Uterus (tissue), 2 donors: ENCODE measurements at regions not wholly inside any gene's neighbourhood (a gene's known extent, or its start where the extent isn't known, plus 50 kb on each side); places are given as distances from the start of the nearest gene placed in this dataset.

Source experiments
- CTCF ChIP-seq, 4 experiments: fragments of 200-600 bp in 2 of 4; fragments of 450-650 bp in 2 of 4; sonication (generic) in 2 of 4; IDR thresholded peaks; one replicate each; pipeline ENCODE4 v1.5.1; 2016 to 2019; ENCODE audit warnings: antibody characterized with exemption in 4 of 4, mild to moderate bottlenecking in 2 of 4, moderate library complexity in 1 of 4
- POLR2A ChIP-seq, 2 donors: fragments of 450-650 bp; IDR thresholded peaks; one replicate each; pipeline ENCODE4 v1.6.1; 2016; ENCODE audit warnings: antibody characterized with exemption in 2 of 2, mild to moderate bottlenecking in 1 of 2, moderate library complexity in 1 of 2

DNA sequence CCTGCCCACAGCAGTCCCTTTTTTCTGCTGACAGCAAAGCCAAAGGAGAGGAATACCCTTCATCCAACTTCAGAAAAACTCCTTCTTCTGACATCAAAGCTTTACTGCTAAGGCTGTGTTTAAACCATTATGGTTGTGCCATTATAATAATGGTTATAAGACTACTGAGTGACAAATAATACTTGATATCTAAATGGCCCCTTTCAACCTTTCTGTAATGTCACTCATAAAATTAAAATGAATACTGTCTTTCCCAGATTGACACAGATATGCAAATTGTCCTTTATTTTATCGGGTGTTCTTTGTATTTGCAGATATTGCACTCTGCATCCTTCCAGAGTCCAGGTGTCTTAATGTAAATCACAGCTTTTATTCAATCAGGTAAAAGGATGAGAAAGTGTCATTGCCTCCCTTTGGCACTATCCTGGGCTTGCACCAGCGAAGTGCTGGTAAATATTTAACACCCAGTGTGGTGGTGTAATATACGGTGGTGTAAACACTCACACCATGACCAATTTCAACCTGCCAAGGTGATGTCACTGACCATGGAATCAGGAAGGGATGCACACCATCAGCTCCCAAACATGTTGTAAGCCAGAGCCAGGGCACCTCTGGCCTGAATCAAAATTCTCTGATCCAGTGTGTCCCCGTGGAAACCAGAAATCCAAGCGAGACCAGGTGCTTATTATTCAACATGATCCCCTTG is 139.4 kb upstream of the TENM3 start:
- TF ChIP-seq CTCF (IDR thresholded peaks at IDR 0.05) = no peak
- TF ChIP-seq POLR2A (IDR thresholded peaks at IDR 0.05) = no peak
